PFSK-1 (cell line): ENCODE measurements at regions not wholly inside any gene's neighbourhood (a gene's known extent, or its start where the extent isn't known, plus 50 kb on each side); places are given as distances from the start of the nearest gene placed in this dataset.
A peak's percentile ranks its signal among the peaks of the same experiment; 100 is the strongest.

Source experiments
- FOXP2 ChIP-seq: optimal IDR thresholded peaks from 2 replicates; pipeline ENCODE3; 2011; ENCODE audit warnings: borderline replicate concordance, control low read depth, inconsistent platforms; ENCODE audit not compliant: insufficient read depth; ENCODE audit errors: extremely low read length, extremely low read depth
- POLR2AphosphoS5 ChIP-seq: IDR thresholded peaks from 2 replicates; pipeline ENCODE4 v1.6.1; 2012; ENCODE audit warnings: low read depth, mild to moderate bottlenecking, control low read depth, low read length, moderate library complexity
- REST ChIP-seq, 2 experiments: IDR thresholded peaks; 2 replicates each; pipeline versions ENCODE4 v1.6.1 to v1.8.0; 2011 to 2012; ENCODE audit warnings: low read depth in 2 of 2, low read length in 2 of 2, control low read depth in 1 of 2, inconsistent platforms in 1 of 2, mild to moderate bottlenecking in 1 of 2, moderate library complexity in 1 of 2; ENCODE audit not compliant: insufficient read depth in 1 of 2
- SIN3A ChIP-seq: IDR thresholded peaks from 2 replicates; pipeline ENCODE4 v1.6.1; 2012; ENCODE audit warnings: mild to moderate bottlenecking, low read length, moderate library complexity, borderline replicate concordance; ENCODE audit not compliant: insufficient read depth
- TAF1 ChIP-seq: IDR thresholded peaks from 2 replicates; pipeline ENCODE4 v1.6.1; 2012; ENCODE audit warnings: low read length, control low read depth, borderline replicate concordance; ENCODE audit not compliant: insufficient read depth

- TF ChIP-seq REST (IDR thresholded peaks at IDR 0.05; ENCODE audit: insufficient read depth in 1 of 2, low read depth in 2 of 2, low read length in 2 of 2) (peak in 1 of 2 experiments; percentile 82; a peak in 2 of 4 replicates), TAF1 (no peak)
Measured at GRCh38 chr22:34102633-34103032, 182.4 kb upstream of the LARGE1 start.

GRCh38 chr22:34105461-34106062, 185.3 kb upstream of the LARGE1 start:
- TF ChIP-seq REST (IDR thresholded peaks at IDR 0.05; ENCODE audit: insufficient read depth in 1 of 2, low read depth in 2 of 2, low read length in 2 of 2) = no peak
- TF ChIP-seq SIN3A = no peak
- TF ChIP-seq POLR2AphosphoS5 = no peak
- TF ChIP-seq FOXP2 = no peak
- TF ChIP-seq TAF1 = no peak

GRCh38 chr22:34108168-34108567, 187.9 kb upstream of the LARGE1 start:
- TF ChIP-seq REST (IDR thresholded peaks at IDR 0.05; ENCODE audit: insufficient read depth in 1 of 2, low read depth in 2 of 2, low read length in 2 of 2) (no peak), POLR2AphosphoS5 (no peak), FOXP2 (no peak), SIN3A (no peak), TAF1 (no peak)

- TF ChIP-seq TAF1 = no peak
- TF ChIP-seq REST (IDR thresholded peaks at IDR 0.05; ENCODE audit: insufficient read depth in 1 of 2, low read depth in 2 of 2, low read length in 2 of 2) = no peak
- no peak for TF ChIP-seq SIN3A
- TF ChIP-seq FOXP2 = no peak
- TF ChIP-seq POLR2AphosphoS5 = no peak
Measured at GRCh38 chr22:34111210-34111824, 191.0 kb upstream of the LARGE1 start.

- TF ChIP-seq SIN3A (no peak), TAF1 (no peak), REST (IDR thresholded peaks at IDR 0.05; ENCODE audit: insufficient read depth in 1 of 2, low read depth in 2 of 2, low read length in 2 of 2) (no peak), FOXP2 (no peak), POLR2AphosphoS5 (no peak)
Measured at GRCh38 chr22:34113381-34113780, 193.1 kb upstream of the LARGE1 start.
